ENCODE measurements at regions not wholly inside any gene's neighbourhood (a gene's known extent, or its start where the extent isn't known, plus 50 kb on each side); places are given as distances from the start of the nearest gene placed in this dataset.

GRCh38 chr2:217330647-217331046 lies 470.8 kb upstream of the TNP1 start:
- no peak for DNase-seq

- no peak for DNase-seq
These were observed 469.2 kb upstream of the TNP1 start for GRCh38 chr2:217329023-217329431.

GRCh38 chr2:217328622-217328978 lies 468.7 kb upstream of the TNP1 start:
- DNase-seq, result no peak

- no peak for DNase-seq
These were observed 468.2 kb upstream of the TNP1 start for GRCh38 chr2:217327953-217328621.

GRCh38 chr2:217326238-217327022 lies 466.6 kb upstream of the TNP1 start:
- DNase-seq, result no peak

GRCh38 chr2:217325816-217326215 lies 466.0 kb upstream of the TNP1 start:
- no peak for DNase-seq

GRCh38 chr2:217325251-217325650 lies 465.4 kb upstream of the TNP1 start:
- DNase-seq, result no peak

- DNase-seq, result no peak
These were observed 456.9 kb upstream of the TNP1 start for GRCh38 chr2:217316743-217317142.

- no peak for DNase-seq
These were observed 454.2 kb upstream of the TNP1 start for GRCh38 chr2:217314021-217314460.

- no peak for DNase-seq
These were observed 453.5 kb upstream of the TNP1 start for GRCh38 chr2:217313386-217313785.

GRCh38 chr2:217309056-217309455 lies 449.2 kb upstream of the TNP1 start:
- DNase-seq, result no peak

GRCh38 chr2:217307023-217307422 lies 447.2 kb upstream of the TNP1 start:
- no peak for DNase-seq

GRCh38 chr2:217305882-217306281 lies 446.0 kb upstream of the TNP1 start:
- DNase-seq, result no peak

GRCh38 chr2:217304582-217304981 lies 444.7 kb upstream of the TNP1 start:
- DNase-seq, result no peak

GRCh38 chr2:217302856-217303255 lies 443.0 kb upstream of the TNP1 start:
- DNase-seq, result no peak

GRCh38 chr2:217301142-217301925 lies 441.5 kb upstream of the TNP1 start:
- DNase-seq, result no peak

- no peak for DNase-seq
These were observed 439.7 kb upstream of the TNP1 start for GRCh38 chr2:217299590-217299989.

- DNase-seq, result no peak
These were observed 437.2 kb upstream of the TNP1 start for GRCh38 chr2:217297096-217297495.

GRCh38 chr2:217294818-217295217 lies 435.0 kb upstream of the TNP1 start:
- no peak for DNase-seq

- DNase-seq, result no peak
These were observed 434.3 kb upstream of the TNP1 start for GRCh38 chr2:217294211-217294610.

GRCh38 chr2:217293607-217294006 lies 433.7 kb upstream of the TNP1 start:
- no peak for DNase-seq

GRCh38 chr2:217293046-217293445 lies 433.2 kb upstream of the TNP1 start:
- DNase-seq, result no peak

- DNase-seq, result no peak
These were observed 431.4 kb upstream of the TNP1 start for GRCh38 chr2:217291259-217291658.

GRCh38 chr2:217290467-217290866 lies 430.6 kb upstream of the TNP1 start:
- no peak for DNase-seq
